ENCODE measurements at regions not wholly inside any gene's neighbourhood (a gene's known extent, or its start where the extent isn't known, plus 50 kb on each side); places are given as distances from the start of the nearest gene placed in this dataset.

- no peak for DNase-seq (ENCODE audit: low read depth)
Observed at GRCh38 chr5:52409835-52410234, 377.9 kb upstream of the ITGA1 start.

GRCh38 chr5:52419357-52419756 lies 368.4 kb upstream of the ITGA1 start:
- no peak for DNase-seq (ENCODE audit: low read depth)

GRCh38 chr5:52427615-52428014 lies 360.1 kb upstream of the ITGA1 start:
- no peak for DNase-seq (ENCODE audit: low read depth)

GRCh38 chr5:52428977-52429489 lies 358.7 kb upstream of the ITGA1 start:
- DNase-seq (ENCODE audit: low read depth), result no peak

GRCh38 chr5:52441768-52442167 lies 345.9 kb upstream of the ITGA1 start:
- no peak for DNase-seq (ENCODE audit: low read depth)

- DNase-seq (ENCODE audit: low read depth), result no peak
Observed at GRCh38 chr5:52443187-52443586, 344.5 kb upstream of the ITGA1 start.

- no peak for DNase-seq (ENCODE audit: low read depth)
Observed at GRCh38 chr5:52448111-52448510, 339.6 kb upstream of the ITGA1 start.

- DNase-seq (ENCODE audit: low read depth), result no peak
Observed at GRCh38 chr5:52449516-52449915, 338.2 kb upstream of the ITGA1 start.

- no peak for DNase-seq (ENCODE audit: low read depth)
Observed at GRCh38 chr5:52452098-52452497, 335.6 kb upstream of the ITGA1 start.

- DNase-seq (ENCODE audit: low read depth), result no peak
Observed at GRCh38 chr5:52453176-52453575, 334.5 kb upstream of the ITGA1 start.

- DNase-seq (ENCODE audit: low read depth), result no peak
Observed at GRCh38 chr5:52455920-52456319, 331.8 kb upstream of the ITGA1 start.

- no peak for DNase-seq (ENCODE audit: low read depth)
Observed at GRCh38 chr5:52457810-52458209, 329.9 kb upstream of the ITGA1 start.

- no peak for DNase-seq (ENCODE audit: low read depth)
Observed at GRCh38 chr5:52466113-52466512, 321.6 kb upstream of the ITGA1 start.

- no peak for DNase-seq (ENCODE audit: low read depth)
Observed at GRCh38 chr5:52466749-52467520, 320.8 kb upstream of the ITGA1 start.

- no peak for DNase-seq (ENCODE audit: low read depth)
Observed at GRCh38 chr5:52468976-52469375, 318.7 kb upstream of the ITGA1 start.

GRCh38 chr5:52469420-52469819 lies 318.3 kb upstream of the ITGA1 start:
- no peak for DNase-seq (ENCODE audit: low read depth)

- no peak for DNase-seq (ENCODE audit: low read depth)
Observed at GRCh38 chr5:52469835-52470234, 317.9 kb upstream of the ITGA1 start.

- DNase-seq (ENCODE audit: low read depth), result no peak
Observed at GRCh38 chr5:52476346-52476745, 311.4 kb upstream of the ITGA1 start.

GRCh38 chr5:52481201-52481600 lies 306.5 kb upstream of the ITGA1 start:
- DNase-seq (ENCODE audit: low read depth), result no peak

GRCh38 chr5:52481851-52482250 lies 305.9 kb upstream of the ITGA1 start:
- no peak for DNase-seq (ENCODE audit: low read depth)

GRCh38 chr5:52491071-52491787 lies 296.5 kb upstream of the ITGA1 start:
- no peak for DNase-seq (ENCODE audit: low read depth)

GRCh38 chr5:52491818-52492217 lies 295.9 kb upstream of the ITGA1 start:
- no peak for DNase-seq (ENCODE audit: low read depth)

- DNase-seq (ENCODE audit: low read depth), result no peak
Observed at GRCh38 chr5:52497133-52497693, 290.5 kb upstream of the ITGA1 start.

All from stromal cell of bone marrow (primary cell).